ENCODE measurements at regions not wholly inside any gene's neighbourhood (a gene's known extent, or its start where the extent isn't known, plus 50 kb on each side); places are given as distances from the start of the nearest gene placed in this dataset.

DNA sequence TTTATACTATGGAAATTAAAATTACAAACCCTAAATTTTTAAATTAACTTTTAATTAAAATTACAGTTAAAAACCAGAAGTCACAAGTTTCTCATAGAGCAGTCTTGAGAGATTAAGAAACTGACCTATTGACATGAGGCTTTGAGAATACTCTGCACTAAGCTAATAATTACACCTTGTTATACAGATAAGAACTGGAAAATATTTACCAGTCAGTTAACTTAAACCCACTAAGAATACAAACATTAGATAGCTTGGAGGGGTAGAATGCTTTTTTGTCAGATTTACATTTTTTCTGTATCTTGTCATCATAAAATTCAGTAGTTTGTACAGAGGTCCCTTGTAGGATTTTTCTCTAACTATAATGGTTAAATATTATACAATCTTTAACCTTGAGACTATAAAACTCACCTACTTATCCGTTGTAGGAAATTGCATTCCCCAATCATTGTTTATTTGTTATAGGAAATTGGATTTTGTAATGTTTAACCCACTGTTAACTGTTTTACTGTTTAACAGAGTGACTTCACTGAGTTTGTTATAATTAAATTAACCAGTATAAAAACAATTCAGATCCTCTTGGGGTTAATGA lies 219.7 kb upstream of the PKDCC start:
- POLR2A ChIA-PET: no interaction called here
- WGBS (ENCODE audit: missing lambda C conversion rate): 2% methylated on average over 1 of the region's 1 CpG

DNA sequence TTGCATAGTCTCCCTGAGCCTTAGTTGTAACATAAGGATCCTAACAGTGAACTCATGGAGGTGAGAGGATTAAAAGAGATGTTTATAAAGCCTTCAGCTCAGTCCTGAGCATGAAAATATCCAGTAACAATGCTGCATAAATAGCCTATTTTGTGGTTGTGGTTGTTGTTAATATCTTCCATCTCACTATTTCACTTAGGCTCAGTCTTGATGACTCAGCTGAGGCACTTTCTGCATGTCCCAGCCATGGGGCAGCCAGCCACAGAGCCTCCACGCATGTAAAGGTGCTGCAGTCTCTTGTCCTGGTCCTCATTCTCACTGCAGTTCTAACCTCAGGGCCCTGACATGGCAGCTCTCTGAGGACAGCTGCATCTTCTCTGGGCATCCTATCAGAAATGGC lies 218.8 kb upstream of the PKDCC start:
- DNase-seq (ENCODE audit: low read depth in 1 of 2, low spot score in 1 of 2) (no peak), ATAC-seq (peak; percentile 16 to 17; a peak in 3 of 6 replicates), FAIRE-seq (no peak)
- 81% methylated on average over 1 of the region's 1 CpG for WGBS (ENCODE audit: missing lambda C conversion rate)
- H3K4me2 ChIP-seq: peak overlapping the region; percentile 69
- H3K4me3 ChIP-seq: no peak overlapping the region
- H3K27ac ChIP-seq: peak overlapping the region; percentile 78 to 79
- peaks cover 4% of the 10 kb centered on the region; the same call in 1 of the 3 replicates for H3K9me3 ChIP-seq
- ChIA-PET CTCF (interaction anchor here (1.1 to 3.7 kb wide), 4 partner anchors 12 to 196 kb away, joined by 3 to 19 read pairs (median 4); no protein-coding TSS in a partner anchor), POLR2A (no interaction called here)
- H3K4me1 ChIP-seq: peaks cover 35% of the 10 kb centered on the region
- TF ChIP-seq RAD21 (conservative IDR thresholded peaks at IDR 0.05 in 1 of 2, IDR thresholded peaks at IDR 0.05 in 1 of 2) (no peak), CHD2 (IDR thresholded peaks at IDR 0.05; ENCODE audit: low read length, partially characterized antibody) (no peak), HOXB5 (CRISPR knock-in tag; IDR thresholded peaks at IDR 0.05) (no peak), MAFK (IDR thresholded peaks at IDR 0.05; ENCODE audit: partially characterized antibody) (peak; percentile 20)

More for the DNA sequence above, 219.7 kb upstream of the PKDCC start:
- TF ChIP-seq EP300 (IDR thresholded peaks at IDR 0.05) (peak in 1 of 2 experiments; percentile 77; a peak in 2 of 5 replicates), JUNB (IDR thresholded peaks at IDR 0.05) (peak; percentile 84), MAZ (IDR thresholded peaks at IDR 0.05; ENCODE audit: borderline replicate concordance, low read depth, low read length) (no peak), GATA3 (IDR thresholded peaks at IDR 0.05; ENCODE audit: borderline replicate concordance) (peak; percentile 97), MAFK (IDR thresholded peaks at IDR 0.05; ENCODE audit: partially characterized antibody) (peak; percentile 42), FOSL2 (IDR thresholded peaks at IDR 0.05) (peak; percentile 49; the same call in 1 of the 2 replicates), FOSL2 (CRISPR knock-in tag; IDR thresholded peaks at IDR 0.05) (peak; percentile 15; the same call in 1 of the 2 replicates), MYC (IDR thresholded peaks at IDR 0.05; ENCODE audit: borderline replicate concordance, low read length) (no peak), HOXA7 (CRISPR knock-in tag; IDR thresholded peaks at IDR 0.05) (no peak), CEBPB (IDR thresholded peaks at IDR 0.05) (peak; percentile 72 to 89), ZFP36 (IDR thresholded peaks at IDR 0.05; ENCODE audit: borderline replicate concordance, partially characterized antibody) (peak; percentile 26), JUN (IDR thresholded peaks at IDR 0.05) (0 out of 5 replicates have a peak, but pooled peaks of 1 of the 2 experiments have one; percentile 57)
- TF ChIP-seq, protein P1, sequence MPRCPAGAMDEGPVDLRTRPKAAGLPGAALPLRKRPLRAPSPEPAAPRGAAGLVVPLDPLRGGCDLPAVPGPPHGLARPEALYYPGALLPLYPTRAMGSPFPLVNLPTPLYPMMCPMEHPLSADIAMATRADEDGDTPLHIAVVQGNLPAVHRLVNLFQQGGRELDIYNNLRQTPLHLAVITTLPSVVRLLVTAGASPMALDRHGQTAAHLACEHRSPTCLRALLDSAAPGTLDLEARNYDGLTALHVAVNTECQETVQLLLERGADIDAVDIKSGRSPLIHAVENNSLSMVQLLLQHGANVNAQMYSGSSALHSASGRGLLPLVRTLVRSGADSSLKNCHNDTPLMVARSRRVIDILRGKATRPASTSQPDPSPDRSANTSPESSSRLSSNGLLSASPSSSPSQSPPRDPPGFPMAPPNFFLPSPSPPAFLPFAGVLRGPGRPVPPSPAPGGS (IDR thresholded peaks at IDR 0.05): peak; percentile 82; the same call in 2 of the 3 replicates
- TF ChIP-seq, protein P2, sequence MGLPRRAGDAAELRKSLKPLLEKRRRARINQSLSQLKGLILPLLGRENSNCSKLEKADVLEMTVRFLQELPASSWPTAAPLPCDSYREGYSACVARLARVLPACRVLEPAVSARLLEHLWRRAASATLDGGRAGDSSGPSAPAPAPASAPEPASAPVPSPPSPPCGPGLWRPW (IDR thresholded peaks at IDR 0.05): peak; percentile 23; the same call in 1 of the 2 replicates
- CTCF ChIA-PET: interaction anchor here (0.9 to 3.7 kb wide), 3 partner anchors 13 to 258 kb away, joined by 3 to 19 read pairs (median 4); no protein-coding TSS in a partner anchor
- Histone ChIP-seq H3K4me3 (no peak overlapping the region), H3K4me2 (peak overlapping the region; percentile 69), H3K9me3 (peaks cover 4% of the 10 kb centered on the region; the same call in 1 of the 3 replicates), H3K27ac (peak overlapping the region; percentile 73 to 79; a peak in 5 of 6 replicates), H3K4me1 (peaks cover 35% of the 10 kb centered on the region)
- peak; percentile 18 for FAIRE-seq
- peak; percentile 44 to 80 for ATAC-seq
- peak in 1 of 2 experiments; percentile 85 for DNase-seq (ENCODE audit: low read depth in 1 of 2, low spot score in 1 of 2)

DNA sequence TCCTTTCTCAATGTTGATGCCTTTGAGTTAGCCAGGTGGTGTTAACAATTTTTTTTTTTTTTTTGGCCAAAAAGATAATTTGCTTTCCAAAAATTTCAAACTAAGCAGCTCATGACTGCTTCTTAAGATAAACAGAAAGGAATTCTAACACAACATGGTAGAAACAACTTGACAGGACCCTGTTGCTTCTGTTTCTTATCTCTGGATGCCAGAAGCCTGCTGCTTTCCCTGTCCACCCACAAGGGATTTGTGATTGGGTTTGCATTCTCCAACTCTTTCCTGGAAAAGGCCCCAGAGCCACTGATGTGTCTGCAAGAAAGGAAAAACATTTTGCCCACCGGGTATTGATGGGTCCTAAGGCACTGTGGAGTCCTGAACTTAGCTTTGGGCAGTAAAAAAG lies 217.2 kb upstream of the PKDCC start:
- Histone ChIP-seq H3K4me2 (no peak overlapping the region), H3K4me3 (no peak overlapping the region), H3K4me1 (peaks cover 35% of the 10 kb centered on the region), H3K9me3 (peaks cover 4% of the 10 kb centered on the region; the same call in 1 of the 3 replicates), H3K27ac (no peak overlapping the region; a peak in 1 of 6 replicates)
- ChIA-PET CTCF (interaction anchor here (0.6 to 1.2 kb wide), 2 partner anchors 10 to 1372 kb away, joined by 3 to 4 read pairs; no protein-coding TSS in a partner anchor), POLR2A (no interaction called here)
- no peak for TF ChIP-seq POLR2AphosphoS2 (conservative IDR thresholded peaks at IDR 0.05; ENCODE audit: low read length)
- no peak for TF ChIP-seq MAZ (IDR thresholded peaks at IDR 0.05; ENCODE audit: borderline replicate concordance, low read depth, low read length)
- no peak for TF ChIP-seq ZC3H11A (IDR thresholded peaks at IDR 0.05)
- TF ChIP-seq HOXB5 (CRISPR knock-in tag; IDR thresholded peaks at IDR 0.05): no peak
- TF ChIP-seq EP300 (IDR thresholded peaks at IDR 0.05): no peak
- TF ChIP-seq JUN (IDR thresholded peaks at IDR 0.05): no peak
- TF ChIP-seq RCOR1 (IDR thresholded peaks at IDR 0.05; ENCODE audit: low read depth, low read length): no peak
- no peak for TF ChIP-seq CHD2 (IDR thresholded peaks at IDR 0.05; ENCODE audit: low read length, partially characterized antibody)
- no peak for TF ChIP-seq CEBPB (IDR thresholded peaks at IDR 0.05)
- no peak for TF ChIP-seq HEYL (CRISPR knock-in tag; IDR thresholded peaks at IDR 0.05)
- no peak for TF ChIP-seq EHMT2 (IDR thresholded peaks at IDR 0.05; ENCODE audit: low read depth)
- TF ChIP-seq CHD4 (IDR thresholded peaks at IDR 0.05; ENCODE audit: borderline replicate concordance): no peak
- FAIRE-seq (no peak), DNase-seq (ENCODE audit: low read depth in 1 of 2, low spot score in 1 of 2) (no peak), ATAC-seq (no peak)
- WGBS (ENCODE audit: missing lambda C conversion rate): 33% methylated on average over 1 of the region's 1 CpG

Measured in A549 (cell line).